ENCODE measurements at regions not wholly inside any gene's neighbourhood (a gene's known extent, or its start where the extent isn't known, plus 50 kb on each side); places are given as distances from the start of the nearest gene placed in this dataset.

GRCh38 chr21:16074950-16075489 lies 345.2 kb downstream of the USP25 start:
- no peak for DNase-seq

DNA sequence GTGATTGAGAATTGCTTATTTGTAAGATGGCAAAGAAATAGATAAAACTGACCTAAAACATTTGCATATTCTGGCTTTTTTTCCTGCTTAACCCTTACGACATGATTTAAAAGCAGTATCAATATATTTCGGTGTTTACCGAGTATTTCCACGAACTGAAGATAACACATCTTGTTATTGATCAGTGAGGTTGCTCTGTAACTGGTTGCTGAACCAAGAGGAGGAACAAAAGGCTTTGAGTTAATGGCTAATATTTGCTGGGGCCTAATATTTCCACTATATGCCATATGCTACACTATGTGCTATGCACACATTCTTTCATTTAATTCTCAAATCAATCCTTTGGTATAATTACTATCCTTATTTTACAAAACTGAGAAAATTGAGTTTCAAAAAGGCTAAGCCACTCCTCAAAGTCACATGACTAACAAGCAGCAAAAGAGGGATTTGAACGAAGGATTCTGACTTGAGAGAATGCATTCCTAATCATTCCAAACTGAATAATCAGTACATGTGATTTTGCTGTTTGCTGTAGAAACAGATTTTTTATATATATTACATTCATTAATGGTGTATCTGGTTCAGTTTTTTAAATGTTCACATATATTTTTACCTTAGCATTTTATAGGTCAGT lies 346.0 kb downstream of the USP25 start:
- no peak for DNase-seq

GRCh38 chr21:16076465-16076864 lies 346.7 kb downstream of the USP25 start:
- DNase-seq = no peak

DNA sequence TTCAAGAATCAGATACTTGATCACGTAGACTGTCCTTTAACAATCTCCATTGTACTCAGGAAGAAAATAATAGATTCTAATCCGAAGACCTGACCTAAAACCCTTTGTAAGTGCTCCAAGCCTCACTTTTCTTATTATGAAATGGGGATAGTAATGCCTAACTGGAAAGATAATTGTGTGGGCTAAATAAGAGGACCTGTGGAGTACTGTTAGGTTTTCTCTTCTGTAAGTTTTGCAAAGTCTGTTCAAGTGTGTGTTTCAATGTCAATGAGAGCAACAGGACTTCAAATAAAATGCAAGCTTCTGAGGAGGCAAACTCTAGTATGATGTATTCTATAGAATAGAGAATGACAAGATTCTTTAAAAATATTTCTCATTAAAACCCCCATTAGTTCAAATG lies 348.6 kb downstream of the USP25 start:
- no peak for DNase-seq

DNA sequence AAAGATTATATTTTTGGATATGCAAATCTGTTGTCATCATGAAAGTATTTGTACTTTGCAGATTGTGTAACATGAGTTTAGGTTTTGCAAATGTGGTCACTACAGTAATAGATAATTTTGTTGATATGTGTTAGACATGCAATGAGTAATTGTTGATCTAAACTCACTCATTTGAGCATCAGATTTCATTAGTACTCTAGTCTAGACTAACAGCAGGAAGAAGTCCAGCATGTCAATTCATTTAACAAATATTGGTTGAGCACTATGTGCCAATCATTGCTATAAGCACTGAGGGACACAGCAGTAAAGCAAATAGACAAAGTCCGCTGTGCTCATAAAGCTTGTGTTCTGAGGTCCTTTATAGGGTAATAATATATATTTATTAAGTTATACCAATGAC lies 350.0 kb downstream of the USP25 start:
- no peak for DNase-seq

GRCh38 chr21:16081304-16081703 lies 351.5 kb downstream of the USP25 start:
- no peak for DNase-seq

DNA sequence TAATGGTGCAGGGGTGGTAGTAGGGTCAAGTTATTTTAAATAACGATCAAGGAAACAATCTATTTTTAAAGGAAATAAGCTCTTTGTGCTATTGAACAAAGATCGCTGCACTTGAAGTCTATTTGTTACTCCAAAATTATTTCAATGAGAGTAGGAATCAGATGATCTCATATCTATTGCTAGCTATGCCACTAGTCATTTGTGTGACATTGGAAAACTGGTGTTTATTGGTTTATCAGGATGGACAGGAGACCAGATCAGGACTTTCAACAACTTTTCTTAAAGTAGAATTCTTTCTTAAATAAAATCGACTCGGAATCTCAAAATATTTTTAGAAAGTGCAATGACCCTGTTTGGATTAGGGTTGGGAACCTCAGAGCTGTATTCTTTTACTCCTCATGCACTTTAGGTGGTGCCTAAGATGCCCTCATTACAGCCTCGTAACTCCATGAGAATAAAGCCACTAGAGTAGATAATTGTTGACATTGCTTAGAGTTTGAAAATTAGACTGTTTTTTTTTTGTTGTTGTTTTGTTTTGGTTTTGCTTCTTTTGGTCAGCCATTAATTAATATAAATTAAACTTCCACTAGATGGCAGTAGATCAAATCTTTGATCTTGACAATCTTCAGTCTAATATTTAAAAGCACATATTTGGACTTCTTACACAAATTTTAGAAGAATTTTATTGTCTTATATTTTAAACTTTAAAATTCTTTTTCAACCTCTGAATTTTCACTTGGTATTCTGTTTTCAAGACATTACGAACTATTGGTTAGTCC lies 352.4 kb downstream of the USP25 start:
- peak; percentile 31 for DNase-seq

GRCh38 chr21:16084776-16085364 lies 355.1 kb downstream of the USP25 start:
- DNase-seq = no peak

GRCh38 chr21:16085421-16085820 lies 355.6 kb downstream of the USP25 start:
- no peak for DNase-seq

GRCh38 chr21:16086121-16086520 lies 356.3 kb downstream of the USP25 start:
- DNase-seq = no peak

- DNase-seq = no peak
Measured at GRCh38 chr21:16086936-16087335, 357.2 kb downstream of the USP25 start.

DNA sequence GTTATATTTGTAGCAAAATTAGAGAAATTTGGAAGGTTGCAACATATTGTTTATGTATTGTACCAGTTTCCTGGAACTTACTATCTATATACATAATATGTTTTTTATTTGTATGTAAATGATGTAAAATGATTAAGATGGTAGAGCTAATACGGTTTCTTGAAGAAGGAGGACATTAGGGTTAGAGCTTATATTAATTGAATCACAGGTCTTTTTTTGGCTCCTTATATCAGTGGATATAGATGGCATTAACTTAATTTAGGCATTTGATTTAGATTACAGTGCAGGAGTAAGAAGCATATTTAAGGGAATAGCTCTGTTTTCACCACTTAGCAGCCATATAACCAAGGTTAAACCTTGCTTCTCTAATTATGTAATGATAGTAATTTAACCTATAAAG lies 357.7 kb downstream of the USP25 start:
- no peak for DNase-seq

- no peak for DNase-seq
Measured at GRCh38 chr21:16088056-16088455, 358.3 kb downstream of the USP25 start.

GRCh38 chr21:16095005-16095404 lies 365.2 kb downstream of the USP25 start:
- DNase-seq = no peak

GRCh38 chr21:16096988-16097387 lies 367.2 kb downstream of the USP25 start:
- no peak for DNase-seq

- no peak for DNase-seq
Measured at GRCh38 chr21:16102113-16102512, 372.3 kb downstream of the USP25 start.

- no peak for DNase-seq
Measured at GRCh38 chr21:16108561-16109075, 378.8 kb downstream of the USP25 start.

GRCh38 chr21:16113052-16113715 lies 383.4 kb downstream of the USP25 start:
- no peak for DNase-seq

GRCh38 chr21:16115461-16115860 lies 385.7 kb downstream of the USP25 start:
- DNase-seq = no peak

DNA sequence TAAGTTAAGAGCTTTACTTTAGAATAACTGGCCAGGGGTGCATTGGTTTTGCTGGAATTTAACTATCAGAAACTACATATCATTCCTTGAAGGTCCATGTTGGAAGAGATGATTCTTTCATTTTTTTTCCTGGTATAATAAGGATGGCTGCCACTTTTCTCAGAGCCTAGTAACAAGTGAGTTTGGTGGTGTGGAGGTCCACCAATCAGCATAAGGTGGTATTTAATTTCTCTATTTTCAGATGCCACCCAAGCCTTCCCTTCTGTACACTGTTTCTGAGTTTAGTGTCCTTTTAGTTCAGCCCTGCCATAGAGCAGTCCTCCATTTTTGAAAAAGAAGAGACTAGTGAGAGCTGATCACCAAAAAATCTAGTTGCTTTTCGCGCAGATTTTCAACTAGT lies 386.3 kb downstream of the USP25 start:
- DNase-seq = no peak

GRCh38 chr21:16116798-16117197 lies 387.0 kb downstream of the USP25 start:
- no peak for DNase-seq

- DNase-seq = no peak
Measured at GRCh38 chr21:16117331-16117730, 387.5 kb downstream of the USP25 start.
